Activated CD8-positive, alpha-beta memory T cell treated with anti-CD3 and anti-CD28 coated beads, Interleukin-2, amount 50 U/mL, for 48 hours (primary cell): ENCODE measurements at regions not wholly inside any gene's neighbourhood (a gene's known extent, or its start where the extent isn't known, plus 50 kb on each side); places are given as distances from the start of the nearest gene placed in this dataset.

Experiments
- DNase-seq: peaks from one replicate; pipeline ENCODE4 v3.0.0-alpha.2; 2020

DNA sequence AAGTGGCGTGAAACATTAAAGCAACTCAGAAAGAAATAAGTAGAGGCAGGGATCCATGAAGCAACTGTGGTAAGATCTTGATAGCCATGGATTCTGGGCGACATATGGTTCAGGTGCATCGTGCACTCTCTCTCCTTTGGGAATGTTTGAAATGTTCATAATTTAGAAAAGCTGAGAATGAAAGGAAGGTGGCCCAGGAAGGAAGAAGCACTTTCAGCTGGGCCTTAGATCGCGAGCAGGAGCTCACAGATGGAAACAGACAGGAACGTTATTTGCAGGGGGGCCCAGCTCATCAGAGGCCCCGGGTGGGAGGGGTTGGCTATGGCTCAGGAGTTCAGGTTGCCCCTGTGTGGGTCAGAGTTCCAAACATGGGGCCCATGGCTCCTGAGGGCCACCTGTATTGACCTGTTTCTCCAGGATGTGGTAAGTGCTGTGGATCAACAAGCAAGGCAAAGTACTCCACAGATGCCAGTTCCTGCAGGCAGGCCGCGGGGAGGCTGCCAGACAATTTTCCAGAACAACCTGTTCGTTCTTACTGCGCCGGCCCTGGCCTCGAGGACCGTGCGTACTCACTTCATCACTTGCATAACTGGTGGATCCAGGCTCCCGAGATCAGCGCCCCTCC, 253.2 kb downstream of the TOMM20 start:
- DNase-seq, result no peak

DNA sequence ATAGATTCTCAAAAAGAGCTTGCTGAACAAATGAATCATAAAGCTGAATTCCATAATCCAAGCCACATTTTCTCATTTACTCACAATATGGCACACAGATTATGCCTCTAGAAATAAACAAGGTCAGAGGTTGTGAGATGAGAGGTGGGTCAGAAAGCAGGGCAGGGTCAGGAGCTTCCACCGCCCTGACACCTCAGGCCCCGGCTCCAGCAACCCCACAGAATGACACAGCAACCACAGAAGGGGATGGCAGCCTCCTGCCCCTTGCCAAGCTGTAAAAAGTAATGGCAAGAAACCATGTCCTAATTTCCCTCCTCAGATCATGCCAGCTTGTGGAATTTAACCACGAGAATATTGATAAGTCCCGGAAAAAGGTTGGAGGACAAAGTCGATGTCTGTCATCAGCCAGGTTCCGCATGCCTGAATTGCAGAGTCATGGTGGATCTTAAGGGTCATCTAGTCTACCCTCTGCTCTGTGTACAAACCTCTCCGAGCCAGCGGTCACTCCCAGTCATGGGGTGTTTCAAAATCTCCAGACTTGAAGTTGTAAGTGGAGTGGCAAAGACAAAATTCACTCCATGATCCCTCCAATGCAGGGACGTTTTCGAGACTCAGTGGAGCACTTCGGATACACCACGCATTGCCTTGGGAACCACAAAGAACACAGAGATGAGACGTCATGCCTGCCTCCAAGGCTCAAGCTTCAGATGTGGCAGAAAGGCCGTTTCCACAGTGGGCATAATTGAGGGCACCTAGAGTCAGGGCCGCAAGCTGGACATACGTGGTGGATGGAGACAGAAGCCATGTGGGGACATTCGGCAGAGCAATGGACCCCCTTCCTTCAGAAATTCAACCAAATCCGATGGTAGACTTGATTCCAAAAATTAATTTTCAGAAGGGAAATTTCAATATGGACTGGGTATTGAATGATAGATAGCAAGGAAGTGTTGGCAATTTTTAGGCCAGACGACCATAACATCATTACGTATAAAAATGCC, 254.0 kb downstream of the TOMM20 start:
- no peak for DNase-seq

DNA sequence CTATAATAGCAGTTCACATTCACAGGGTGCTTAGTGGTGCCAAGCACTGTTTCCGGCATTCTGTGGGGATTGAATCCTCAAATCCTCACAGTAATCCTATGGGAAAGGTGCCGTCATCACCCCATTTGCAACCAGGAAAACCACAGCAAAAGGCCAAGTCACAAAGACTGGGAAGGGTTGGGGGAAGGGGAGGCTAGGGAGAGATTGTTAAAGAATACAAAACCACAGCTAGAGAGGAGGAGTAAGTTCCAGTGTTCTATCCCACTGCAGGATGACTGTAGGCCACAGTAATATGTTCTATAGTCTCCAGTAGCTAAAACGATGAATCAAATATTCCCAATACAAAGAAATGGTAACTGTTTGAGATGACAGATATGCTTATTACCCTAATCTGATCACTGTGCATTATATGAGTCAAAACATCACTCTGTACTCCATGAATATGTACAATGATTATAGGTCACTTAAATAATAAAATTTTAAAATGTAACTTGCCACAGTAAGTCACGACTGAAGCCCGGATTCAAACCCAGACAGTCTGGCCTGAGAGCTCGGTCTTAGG, 256.8 kb downstream of the TOMM20 start:
- no peak for DNase-seq

DNA sequence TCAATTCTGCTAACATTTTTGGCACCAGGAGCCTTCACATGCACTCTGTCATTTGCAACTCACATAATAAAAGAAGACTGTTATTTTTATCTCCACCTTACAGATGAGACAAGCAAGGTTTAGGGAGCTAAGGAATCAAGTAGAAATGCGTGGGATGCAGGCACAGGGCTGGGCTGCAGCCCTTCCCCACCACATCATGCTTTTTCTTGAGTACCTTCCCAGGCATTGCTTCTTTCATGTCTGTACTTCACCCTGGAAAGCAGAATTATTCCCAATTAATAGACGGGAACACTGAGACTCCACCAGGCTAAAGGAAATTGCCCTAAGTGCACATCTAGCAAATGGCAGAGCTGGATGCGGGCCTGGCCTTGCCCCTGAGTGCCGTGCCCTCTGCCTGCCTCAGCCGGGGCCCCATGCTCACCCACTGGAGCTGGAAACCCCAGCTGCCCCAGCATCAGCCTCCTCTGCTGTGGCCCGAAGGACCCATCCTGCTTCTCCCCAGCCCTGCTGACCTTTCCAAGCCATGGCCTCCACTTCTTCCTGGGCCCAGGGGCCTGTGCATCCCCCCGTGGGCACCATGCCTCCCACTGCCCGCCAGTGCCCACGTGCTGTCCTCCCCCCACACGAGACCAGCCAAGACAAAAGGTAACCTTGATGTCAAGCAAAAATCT, 257.5 kb downstream of the TOMM20 start:
- no peak for DNase-seq

GRCh38 chr1:234870020-234870981, 258.3 kb downstream of the TOMM20 start:
- no peak for DNase-seq

DNA sequence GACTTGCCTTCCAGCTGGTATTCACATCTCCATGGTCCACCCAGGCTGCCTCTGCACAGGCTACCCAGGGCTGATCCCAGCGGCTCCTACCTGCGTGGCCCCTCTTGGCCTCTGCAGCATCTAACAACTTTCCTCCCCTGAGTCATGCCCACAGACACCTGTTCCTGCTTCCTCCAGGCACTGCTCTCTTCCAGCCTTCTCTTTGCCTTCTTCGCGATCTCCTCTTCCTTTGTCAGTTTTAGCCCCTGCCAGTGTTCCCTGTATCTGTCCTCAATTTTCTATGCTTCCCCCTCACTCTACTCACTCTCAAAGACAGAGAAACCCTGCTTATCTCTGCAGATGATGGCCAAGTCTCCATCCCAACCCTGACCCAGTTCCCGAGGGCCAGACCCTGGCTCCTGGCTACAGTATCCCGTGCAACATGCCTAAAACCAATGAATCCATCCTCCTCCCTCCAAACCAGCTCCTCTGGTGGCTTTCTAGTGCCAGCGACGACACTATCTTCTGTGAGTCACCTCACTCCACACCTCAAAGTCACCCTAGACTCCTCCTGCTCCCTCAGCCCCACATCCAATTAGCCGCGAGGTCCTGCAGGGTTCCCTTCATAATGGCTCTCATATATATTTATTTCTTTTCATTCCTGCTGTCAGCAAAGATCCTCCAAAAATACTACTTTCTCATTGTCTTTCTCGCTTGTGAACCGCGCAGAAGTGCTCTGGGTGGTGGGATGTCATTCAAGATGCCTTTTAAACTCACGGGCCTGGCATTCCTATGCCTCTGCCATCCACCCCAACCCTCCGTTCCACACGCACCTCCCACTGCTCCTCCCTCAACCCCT, 259.2 kb downstream of the TOMM20 start:
- DNase-seq, result no peak

GRCh38 chr1:234868296-234869147, 258.5 kb upstream of the IRF2BP2 start:
- DNase-seq, result no peak

GRCh38 chr1:234866007-234866866, 256.3 kb upstream of the IRF2BP2 start:
- DNase-seq, result no peak

- DNase-seq, result no peak
Observed at GRCh38 chr1:234865171-234866006, 255.4 kb upstream of the IRF2BP2 start.

DNA sequence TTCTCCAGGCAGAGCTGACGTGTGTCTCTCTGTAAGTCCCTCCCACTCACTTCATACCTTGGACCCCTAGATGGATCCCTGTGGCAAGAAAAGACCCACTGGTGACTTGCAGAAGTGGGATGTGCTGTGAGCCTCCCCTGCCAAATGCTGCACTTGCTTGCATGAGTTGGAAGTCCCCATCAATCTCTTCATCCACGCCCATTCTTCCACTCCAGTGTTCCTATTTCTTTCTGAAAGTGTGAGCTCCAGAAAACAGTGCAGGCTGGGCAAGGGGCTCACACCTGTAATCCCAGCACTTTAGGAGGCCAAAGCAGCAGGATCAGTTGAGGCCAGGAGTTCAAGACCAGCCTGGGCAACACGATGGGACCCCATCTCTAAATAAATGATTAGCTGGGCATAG, 254.1 kb upstream of the IRF2BP2 start:
- DNase-seq, result no peak

DNA sequence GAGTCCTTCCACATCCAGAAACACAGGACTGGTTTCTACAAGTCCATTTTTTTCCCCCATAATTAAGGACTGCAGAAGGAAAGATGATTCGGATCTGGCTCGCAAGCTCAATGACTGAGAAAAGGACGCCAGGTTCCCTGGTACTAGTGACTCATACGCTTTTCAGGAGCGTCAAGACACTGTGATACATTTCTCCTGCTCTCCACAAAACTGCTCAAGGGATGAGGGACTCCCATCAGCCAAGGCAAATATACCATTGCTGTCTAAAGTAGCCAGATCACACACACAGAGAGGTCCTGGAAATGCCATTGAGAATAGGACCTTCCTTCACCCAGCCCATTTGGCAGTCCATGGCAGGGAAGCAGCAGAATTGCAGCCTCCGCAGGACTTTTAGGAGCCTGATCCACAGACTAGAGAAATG, 253.6 kb upstream of the IRF2BP2 start:
- no peak for DNase-seq

- DNase-seq, result no peak
Observed at GRCh38 chr1:234862944-234863515, 253.1 kb upstream of the IRF2BP2 start.

GRCh38 chr1:234862360-234862943, 252.5 kb upstream of the IRF2BP2 start:
- no peak for DNase-seq

GRCh38 chr1:234861761-234862160, 251.8 kb upstream of the IRF2BP2 start:
- no peak for DNase-seq

GRCh38 chr1:234861024-234861620, 251.1 kb upstream of the IRF2BP2 start:
- no peak for DNase-seq

DNA sequence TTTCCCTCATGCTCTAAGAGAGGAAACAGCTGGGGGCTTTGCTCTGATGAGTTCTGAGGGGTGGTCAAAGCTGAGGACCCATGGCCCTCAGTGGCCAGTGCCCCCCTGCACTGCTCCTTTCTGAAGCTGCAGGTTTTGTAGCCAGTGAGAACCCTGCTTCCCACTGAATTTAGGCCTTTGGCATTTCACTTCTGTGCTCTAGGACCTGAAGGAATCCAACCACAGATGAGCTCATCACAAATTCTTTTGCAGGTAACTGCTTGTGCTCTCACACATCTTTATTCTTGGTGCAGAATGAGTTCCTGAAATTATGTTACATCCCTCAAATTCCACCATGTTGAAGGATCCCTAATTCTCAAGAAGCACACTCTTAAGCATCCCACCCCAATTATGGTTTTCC, 248.7 kb upstream of the IRF2BP2 start:
- DNase-seq, result no peak

DNA sequence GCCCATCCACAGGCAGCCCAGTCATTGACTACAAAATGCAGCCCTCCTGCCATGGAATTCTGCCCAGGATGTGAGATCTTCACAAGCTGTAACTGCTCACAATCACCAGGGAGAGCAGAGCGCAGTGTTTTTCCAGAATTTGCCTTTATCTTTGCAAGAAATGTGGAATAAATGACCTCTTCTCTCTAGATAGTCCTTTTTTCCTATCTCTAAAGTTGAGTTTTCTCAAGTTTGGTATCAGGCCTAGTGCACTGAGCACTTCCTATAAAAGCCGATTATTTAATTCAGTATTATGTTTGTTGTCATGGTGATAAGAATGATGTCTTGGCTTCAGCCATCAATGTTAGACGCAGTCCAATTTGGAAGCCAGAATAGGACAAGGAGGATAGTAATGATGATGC, 246.9 kb upstream of the IRF2BP2 start:
- DNase-seq, result no peak
